Left cardiac atrium (tissue), 4 donors: ENCODE measurements at regions not wholly inside any gene's neighbourhood (a gene's known extent, or its start where the extent isn't known, plus 50 kb on each side); places are given as distances from the start of the nearest gene placed in this dataset.

Experiments used
- ATAC-seq, 2 donors: fragments of 200-7000 bp; cut with Tn5 transposase; one replicate each; pipeline ENCODE4 v1.9.1; 2020; ENCODE audit warnings: mild to moderate bottlenecking in 2 of 2, moderate library complexity in 2 of 2
- DNase-seq: peaks from one replicate; pipeline ENCODE4 v3.0.0-alpha.2; 2020
- intact Hi-C, 2 donors: fragments of 100-400 bp; cut with DNase I; formaldehyde crosslinking; loops; one replicate each; pipeline versions ENCODE4 v1.14.1 to v1.15.1; 2022 to 2023
- donor health status: DM: no; HTN: yes; CAD: no.
- donor health status: DM: no; HTN: yes; CAD: no; lungs with severe emphysema.
- donor health status: DM: yes; HTN: yes; CAD: no.
- donor health status: Dilated cardiomyopathy.

DNA sequence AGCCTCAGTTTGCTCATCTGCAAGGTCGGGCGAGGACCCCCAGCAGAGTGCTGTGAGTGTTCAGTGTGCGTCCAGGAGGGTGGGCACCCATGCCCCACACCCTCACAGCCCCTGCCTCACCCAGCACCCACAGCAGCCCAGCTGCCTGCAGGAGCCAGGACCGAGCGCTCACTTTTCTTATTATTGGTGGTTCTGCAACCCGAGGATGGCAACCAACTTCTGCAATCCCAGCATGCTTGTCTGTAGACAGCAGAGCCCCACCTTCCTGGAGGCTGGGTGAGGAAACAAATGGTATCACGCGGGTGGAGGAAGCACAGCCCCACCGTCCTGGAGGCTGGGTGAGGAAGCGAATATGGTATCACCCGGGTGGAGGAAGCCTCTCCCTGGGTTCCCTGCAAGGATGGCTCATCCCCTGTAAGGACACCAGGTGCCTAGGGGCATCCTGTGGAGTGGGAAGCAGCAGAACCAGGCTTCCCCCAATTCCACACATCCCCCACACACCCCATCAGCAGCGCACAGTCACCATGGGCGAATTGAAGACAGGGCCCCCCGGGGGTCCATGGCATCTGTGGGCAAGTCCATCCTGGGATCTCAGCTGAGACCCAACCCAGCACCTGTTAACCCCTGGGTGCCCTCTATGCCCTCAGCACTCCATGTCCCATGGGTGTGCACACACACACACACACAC, 220.5 kb upstream of the RAB6C start:
- intact Hi-C loops = no loop called here
- ATAC-seq (peak; percentile 38 to 75), DNase-seq (peak; percentile 43)

DNA sequence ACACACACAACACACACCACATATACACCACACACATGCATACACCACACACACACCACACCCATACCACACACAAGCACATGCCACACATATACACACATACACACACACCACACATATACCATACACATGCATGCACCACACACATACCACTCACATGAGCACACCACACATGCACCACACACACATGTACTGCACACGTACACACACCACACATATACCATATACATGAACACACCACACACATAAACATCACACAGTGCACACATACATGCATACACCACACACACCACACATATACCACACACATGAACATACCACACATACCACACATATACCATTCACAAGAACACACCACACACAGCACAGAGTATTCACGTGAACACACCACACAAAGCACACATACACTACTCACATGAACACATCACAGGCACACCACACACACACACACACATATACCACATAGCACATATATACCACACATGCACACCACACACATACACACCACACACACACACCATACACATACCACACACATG, 219.9 kb upstream of the RAB6C start:
- intact Hi-C loops = no loop called here
- DNase-seq (no peak), ATAC-seq (no peak)

DNA sequence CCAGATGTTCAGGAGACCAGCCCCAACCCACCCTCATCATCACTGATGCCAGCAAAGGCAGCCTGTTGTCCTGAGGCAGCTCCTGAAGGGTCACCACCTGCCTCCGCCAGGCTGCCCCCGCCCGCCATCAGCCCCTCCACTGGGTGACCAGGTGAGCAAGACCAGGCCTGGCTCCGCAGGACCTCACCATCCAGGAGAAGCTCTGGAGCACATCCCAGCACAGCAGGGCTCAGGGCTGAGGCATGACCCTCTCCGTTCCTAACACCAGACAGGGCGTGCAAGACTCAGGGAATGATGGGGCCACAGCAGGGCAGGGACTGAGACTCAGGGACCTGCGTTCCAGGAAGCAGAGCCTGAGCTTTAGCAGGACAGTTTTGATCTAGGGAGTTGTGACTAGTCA, 218.8 kb upstream of the RAB6C start:
- intact Hi-C loops = no loop called here
- DNase-seq (no peak), ATAC-seq (no peak)

DNA sequence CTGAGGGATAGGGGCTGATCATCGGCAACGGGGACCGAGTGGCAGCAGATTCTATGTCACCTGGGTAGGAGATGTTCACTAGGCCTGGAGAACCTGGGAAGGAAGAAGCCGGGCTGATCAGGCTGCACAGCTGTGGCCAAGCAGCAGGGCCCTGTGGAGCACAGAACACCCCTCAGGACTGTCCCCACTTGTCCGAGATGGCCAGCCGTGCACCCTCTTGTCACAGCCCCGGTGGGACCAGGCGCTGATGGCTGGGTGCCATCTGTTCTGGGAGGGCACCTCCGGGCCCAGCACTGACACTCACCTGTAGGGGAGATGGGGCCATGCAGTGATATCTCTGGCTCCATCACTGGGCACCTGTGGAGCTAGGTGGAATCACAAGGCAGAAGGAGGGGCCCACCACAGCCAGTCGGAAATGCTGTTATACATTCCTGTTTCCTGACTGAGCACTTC, 217.9 kb upstream of the RAB6C start:
- ATAC-seq = no peak
- DNase-seq = no peak
- intact Hi-C loops = no loop called here

DNA sequence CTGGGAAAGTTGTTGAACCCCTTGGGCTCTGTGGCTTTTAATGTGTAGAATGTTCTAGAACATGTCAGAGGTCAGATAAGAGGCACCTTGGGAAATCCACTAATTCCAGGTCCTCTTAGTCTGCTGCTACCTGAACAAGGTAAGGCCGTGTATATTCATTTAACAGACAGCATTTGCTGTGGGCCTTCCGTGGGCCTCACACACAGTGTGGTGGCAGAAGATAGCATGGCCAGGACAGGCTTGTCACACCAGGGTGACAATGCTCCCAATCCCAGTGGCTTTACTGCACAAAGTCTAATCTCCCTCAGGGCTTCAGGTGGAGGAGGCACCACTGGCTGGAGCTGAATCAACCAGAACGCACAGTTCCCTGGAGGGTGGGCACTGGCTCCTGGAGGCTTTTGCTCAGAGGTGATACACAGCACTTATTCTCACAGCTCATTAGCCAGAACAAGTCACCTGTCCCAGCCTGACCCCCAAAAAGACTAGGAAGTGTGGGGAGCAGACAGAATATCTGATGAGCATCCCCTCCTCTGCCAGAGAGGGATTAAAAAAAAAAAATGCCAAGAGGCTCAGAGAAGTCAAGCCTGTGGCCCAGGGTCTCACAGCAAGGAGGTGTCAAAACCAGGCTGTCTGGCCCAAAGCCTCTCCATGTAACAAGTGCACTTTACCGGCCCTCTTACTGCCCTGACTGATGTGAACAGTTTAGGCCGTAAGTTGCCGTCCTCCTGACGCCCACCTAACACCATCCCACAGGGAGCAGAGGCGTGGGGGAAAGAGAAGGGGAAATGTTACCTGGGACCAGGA, 216.9 kb upstream of the RAB6C start:
- ATAC-seq (no peak), DNase-seq (no peak)

DNA sequence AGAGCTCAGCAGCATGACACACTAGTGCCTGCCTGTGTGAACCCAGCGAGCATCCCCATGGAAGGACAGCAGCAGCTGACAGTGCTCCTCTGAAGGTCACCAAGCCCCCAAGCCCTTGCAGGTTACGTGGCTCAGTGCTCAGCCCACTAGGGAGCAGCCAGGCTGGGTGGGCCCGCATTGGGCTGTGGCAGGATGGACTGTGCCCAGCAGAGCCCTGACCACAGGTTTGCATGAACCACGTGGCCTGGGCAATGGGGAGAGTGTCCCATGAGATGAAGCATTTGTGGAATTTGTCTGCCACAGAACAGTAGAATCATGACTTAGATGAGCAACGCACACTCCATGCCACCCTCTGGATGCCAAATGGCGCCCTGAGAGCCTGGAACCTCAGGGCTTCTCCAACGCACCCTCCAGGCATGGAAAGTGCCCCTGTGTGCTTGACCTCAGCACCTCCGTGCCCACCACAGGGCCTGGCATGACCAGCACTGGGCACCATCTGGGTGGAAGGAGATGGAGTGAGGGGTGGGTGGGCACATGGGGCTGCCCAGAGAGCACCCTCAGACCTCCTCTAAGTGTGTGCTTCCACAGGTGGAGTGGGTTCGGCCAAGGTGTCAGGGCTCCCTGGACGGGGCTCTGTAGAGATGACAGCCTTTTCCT, 216.1 kb upstream of the RAB6C start:
- DNase-seq (no peak), ATAC-seq (no peak)
- intact Hi-C loops = no loop called here

More for the DNA sequence above, 216.9 kb upstream of the RAB6C start:
- intact Hi-C loops = no loop called here

DNA sequence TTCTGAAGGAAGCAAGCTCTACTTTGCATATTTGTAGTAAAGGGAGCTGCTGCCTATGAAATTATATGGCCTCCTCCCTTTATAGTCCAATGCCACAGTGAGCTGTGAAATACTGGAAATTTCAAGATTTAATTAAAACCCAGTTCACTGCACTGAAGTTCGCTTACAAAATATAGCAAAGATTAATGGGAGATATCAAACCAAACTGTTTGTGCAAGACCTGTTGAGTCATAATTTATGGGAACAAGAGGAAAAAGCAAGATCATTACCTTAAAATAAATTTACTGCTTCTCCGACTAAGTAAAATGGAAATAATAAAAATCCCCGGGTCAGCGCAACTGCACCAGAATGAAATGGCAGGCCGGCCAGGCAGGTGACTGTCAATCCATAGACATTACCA, 215.5 kb upstream of the RAB6C start:
- ATAC-seq = no peak
- no peak for DNase-seq
- intact Hi-C loops = no loop called here

DNA sequence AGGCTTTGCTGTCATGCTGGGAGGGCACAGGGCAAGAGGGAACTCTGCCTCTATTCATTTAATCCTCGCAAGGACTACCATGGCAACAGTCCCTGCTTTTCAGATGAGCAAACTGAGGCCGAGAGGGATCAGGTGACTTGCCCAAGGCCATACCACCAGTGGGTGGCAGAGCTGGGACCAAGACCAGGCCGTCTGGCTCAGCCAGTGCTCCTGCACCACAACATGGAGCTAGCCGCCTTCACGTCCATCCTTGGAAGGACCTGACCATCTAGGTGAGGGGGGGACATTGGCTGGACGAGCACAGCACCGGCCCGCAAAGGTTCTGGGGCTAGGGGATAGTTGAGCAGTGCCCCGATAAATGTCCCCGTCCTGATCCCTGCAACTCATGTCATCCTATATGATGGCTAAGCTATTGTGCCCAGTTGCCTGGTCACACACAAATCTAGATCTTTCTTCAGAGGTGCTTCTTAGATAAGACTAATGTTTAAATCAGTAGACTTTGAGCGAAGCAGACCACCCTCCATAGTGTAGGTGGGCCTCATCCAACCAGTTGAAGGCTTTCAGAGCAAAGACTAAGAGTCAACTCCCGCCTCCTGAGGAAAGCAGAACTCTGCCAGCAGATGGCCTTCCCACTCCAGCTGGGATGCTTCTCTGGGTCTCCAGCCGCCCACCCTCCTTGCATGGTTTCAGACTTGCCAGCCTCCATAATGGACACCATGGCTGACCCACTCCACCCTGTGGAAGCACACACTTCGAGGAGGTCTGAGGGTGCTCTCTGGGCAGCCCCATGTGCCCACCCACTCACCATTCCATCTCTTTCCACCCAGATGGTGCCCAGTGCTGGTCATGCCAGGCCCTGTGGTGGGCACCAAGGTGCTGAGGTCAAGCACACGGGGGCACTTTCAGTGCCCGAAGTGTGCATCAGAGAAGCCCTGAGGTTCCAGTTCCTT, 214.8 kb upstream of the RAB6C start:
- intact Hi-C loops = no loop called here
- DNase-seq = no peak
- ATAC-seq = no peak

DNA sequence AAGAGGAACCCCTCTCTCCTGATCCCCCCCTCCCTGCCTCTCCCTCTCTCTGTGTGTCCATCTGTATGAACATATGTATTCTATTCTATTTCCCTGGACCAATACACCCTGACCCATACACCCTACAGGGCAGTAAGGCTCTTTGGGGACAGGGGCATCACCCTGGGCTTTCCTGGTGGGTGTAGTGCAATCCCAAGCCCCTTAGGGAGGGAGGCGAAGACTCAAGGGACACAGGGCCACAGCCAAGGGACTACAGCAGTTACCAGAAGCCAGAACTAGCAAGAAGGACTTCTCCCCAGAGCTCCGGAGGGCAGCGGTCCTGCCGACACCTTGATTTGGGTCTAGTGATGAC, 214.2 kb upstream of the RAB6C start:
- DNase-seq (no peak), ATAC-seq (no peak)
- intact Hi-C loops = no loop called here

DNA sequence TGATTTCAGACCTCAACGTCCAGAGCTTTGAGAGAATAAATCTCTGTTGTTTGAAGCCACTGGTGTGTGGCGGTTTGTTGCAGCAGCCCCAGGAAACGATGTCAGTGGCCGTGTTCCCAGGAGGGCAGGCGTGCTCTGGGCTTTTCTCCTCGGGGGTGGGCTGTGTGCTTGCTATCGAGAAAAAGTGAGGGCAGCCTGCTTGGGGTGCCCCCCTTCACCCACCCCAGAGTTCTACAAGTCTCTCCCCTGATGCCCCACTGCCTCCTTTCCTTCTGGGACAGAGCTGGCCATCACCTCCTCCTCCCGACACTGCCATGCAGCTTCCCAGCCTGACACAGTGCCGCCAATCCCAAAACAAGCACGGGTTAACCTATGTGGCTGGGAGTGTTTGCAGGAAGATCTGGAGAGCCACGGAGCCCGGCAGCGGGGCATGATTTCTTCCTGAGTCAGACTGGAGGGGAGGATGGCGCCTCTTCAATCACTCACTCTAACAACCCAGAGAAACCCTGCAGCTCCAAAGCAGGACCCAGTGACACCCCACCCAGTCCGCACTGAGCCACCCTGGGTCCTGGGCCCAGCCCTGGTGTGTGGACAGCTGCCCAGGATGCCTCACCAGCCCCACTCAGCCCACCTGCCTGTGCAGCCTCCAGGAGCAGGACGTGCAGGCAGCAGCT, 213.7 kb upstream of the RAB6C start:
- ATAC-seq (no peak), DNase-seq (no peak)
- intact Hi-C loops = no loop called here

DNA sequence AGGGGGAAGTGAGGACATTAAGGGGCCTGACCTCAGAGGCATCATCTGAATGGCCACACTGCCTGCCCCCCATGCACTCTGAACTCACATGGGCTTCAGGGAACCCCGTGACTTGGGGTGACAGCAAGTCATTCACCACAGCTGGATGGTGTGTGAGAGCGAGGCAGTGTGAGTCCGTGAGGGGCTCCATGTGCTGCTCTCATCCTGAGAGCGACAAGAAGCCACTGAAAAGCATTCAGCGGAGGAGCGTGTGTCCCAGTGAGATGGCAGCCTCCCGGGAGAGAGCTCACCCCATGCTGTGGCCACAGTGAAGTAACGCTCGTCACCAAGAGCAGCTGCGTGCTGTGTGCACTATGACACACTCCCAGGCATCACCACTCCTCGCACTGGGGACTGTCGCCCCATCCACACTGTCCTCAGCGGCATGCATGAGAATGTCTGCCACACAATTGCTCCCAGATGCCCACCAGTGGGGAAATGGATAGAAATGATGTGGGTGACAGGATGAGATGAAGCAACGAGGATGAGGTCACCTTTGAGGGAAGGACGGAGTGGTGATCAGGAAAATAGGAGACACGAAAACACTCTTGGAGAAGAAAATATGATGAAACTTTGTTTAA, 213.0 kb upstream of the RAB6C start:
- no peak for DNase-seq
- intact Hi-C loops = no loop called here
- ATAC-seq = no peak

DNA sequence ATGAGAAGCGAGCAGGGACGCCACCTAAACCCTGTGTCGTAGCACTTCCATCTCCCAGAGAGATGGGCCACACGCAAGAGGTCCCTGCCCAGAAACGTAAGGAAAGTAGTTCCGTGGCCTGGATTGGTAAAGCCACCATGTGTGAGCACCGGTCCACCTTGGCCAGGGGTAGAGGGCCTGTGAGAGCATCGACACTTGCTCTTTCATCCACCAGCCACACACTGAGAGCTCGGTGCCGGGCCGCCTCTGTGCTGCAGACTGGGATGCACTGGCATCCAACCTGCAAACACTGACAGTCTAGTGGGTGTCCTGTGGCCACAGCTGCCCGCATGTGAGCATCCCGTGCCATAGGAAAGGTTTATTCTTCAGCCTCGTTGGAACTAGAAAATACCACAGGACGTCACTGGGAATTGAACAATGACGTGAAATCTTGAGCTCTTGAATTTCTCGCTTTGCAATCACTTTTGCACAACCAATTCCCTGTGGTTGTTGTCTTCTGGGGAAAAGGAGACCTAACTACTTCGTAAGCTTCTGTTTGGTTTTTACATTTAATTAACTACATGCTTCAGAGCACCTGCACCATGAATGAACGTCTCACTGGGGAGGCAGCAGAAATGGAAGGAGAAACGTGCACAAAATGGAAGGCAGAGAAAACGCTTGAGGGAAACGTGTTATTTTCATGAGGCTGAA, 212.0 kb upstream of the RAB6C start:
- no peak for DNase-seq
- intact Hi-C loops = no loop called here

DNA sequence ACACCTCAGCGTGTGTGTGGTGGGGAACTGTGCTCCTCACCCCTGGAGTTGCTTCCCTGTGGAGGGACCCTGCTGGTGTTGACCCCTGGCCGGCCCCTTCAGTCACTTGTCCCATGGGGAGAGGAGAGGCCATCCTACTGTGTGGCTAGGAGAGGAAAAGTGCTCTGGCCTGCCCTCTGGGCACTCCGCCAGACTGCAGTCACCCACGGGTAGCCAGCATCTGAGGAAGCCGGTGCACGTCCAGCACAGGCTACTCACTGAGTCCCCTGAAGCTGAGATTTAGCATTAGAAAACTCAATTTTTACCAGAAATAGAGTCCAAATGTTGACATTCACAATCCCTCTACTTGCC, 211.5 kb upstream of the RAB6C start:
- DNase-seq (no peak), ATAC-seq (no peak)
- intact Hi-C loops = no loop called here

More for the DNA sequence above, 212.0 kb upstream of the RAB6C start:
- ATAC-seq = no peak

DNA sequence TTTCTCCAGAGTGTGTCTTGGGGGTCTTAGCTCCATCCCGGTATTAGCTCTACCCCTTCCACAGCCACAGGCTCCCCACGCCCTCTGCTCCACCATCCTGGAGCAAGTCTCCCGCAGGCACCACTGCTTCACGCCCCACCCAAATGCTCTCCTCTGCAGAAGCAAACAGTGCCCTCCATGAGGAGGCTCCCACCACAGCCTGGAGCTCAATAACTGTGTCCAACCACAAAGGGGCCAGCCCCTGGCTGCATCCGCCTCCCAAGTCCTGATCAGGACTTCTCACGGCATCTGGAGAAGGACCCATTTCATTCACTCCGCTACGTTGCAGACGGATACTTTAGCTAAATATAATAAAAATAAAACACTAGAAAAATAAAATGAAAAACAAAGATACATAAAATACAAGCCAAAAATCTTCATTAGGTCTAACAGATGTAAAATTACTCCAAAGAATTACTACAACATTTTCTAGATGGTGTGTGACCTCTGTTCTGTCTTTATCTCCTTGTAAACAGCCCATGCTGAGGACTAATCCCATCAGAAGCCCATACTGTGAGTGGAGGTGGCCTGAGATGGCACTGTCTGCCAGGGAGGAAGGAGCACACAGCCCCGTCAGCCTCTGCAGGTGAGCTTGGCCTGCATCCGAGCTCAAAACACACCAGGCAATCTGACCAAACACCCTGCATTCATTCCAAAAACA, 210.8 kb upstream of the RAB6C start:
- no peak for ATAC-seq

DNA sequence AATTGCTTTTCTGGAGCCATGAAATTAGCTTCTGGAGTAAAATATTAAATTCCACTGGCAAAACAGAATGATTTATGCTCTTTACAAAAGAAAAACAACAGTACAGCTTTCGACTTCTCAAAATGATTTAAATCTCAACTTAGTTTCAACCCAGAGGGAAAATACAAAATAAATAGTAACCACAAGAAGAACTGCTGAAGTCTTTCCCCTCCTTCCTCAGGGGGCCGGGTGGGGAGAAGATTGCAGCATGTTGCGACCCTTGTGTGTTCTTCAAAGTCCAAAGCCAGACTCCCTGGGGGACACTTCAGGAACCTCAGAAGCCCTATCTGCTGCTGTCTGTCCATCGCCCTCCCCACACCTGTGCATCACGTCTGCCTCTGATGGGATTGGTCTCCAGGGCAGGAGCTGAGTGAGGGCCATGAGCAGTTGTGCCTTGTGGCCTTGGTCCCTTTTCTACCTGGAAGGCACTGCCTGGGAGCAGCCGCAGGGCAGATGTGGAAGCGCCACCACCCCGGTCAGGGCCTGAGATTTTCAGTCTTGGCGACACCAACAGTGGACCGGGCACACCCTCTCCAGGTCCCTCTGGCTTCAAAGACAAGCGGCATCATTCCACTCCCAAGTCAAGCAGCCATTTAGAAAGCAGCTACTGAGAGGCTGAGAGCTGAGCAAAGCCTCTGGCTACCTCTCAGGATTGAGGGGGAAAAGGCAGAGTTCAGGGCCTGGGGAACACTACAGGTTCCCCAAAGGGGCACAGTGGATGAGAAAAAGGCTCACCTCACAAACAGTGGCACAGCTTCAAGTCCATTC, 210.1 kb upstream of the RAB6C start:
- intact Hi-C loops = no loop called here
- ATAC-seq (no peak), DNase-seq (no peak)

More for the DNA sequence above, 210.8 kb upstream of the RAB6C start:
- no peak for DNase-seq
- intact Hi-C loops = no loop called here
